Right lung (tissue), 2 donors: ENCODE measurements at regions not wholly inside any gene's neighbourhood (a gene's known extent, or its start where the extent isn't known, plus 50 kb on each side); places are given as distances from the start of the nearest gene placed in this dataset.

Experiments
- DNase-seq, 2 donors: peaks; one replicate each; pipeline ENCODE4 v3.0.0-alpha.2; 2013

GRCh38 chr2:217339753-217340152 is 479.9 kb upstream of the TNP1 start:
- no peak for DNase-seq

GRCh38 chr2:217338306-217338916 is 478.5 kb upstream of the TNP1 start:
- DNase-seq, result no peak

GRCh38 chr2:217337771-217338170 is 477.9 kb upstream of the TNP1 start:
- no peak for DNase-seq

- DNase-seq, result no peak
These were observed 476.8 kb upstream of the TNP1 start for GRCh38 chr2:217336694-217337093.

GRCh38 chr2:217335341-217335966 is 475.6 kb upstream of the TNP1 start:
- DNase-seq, result no peak

- DNase-seq, result no peak
These were observed 474.7 kb upstream of the TNP1 start for GRCh38 chr2:217334561-217334960.

- no peak for DNase-seq
These were observed 473.0 kb upstream of the TNP1 start for GRCh38 chr2:217332866-217333265.

GRCh38 chr2:217332417-217332791 is 472.5 kb upstream of the TNP1 start:
- DNase-seq, result no peak

GRCh38 chr2:217331523-217332416 is 471.9 kb upstream of the TNP1 start:
- peak; percentile 38 to 42 for DNase-seq

- DNase-seq, result no peak
These were observed 470.8 kb upstream of the TNP1 start for GRCh38 chr2:217330647-217331046.

- DNase-seq, result no peak
These were observed 469.2 kb upstream of the TNP1 start for GRCh38 chr2:217329023-217329431.

- DNase-seq, result no peak
These were observed 468.7 kb upstream of the TNP1 start for GRCh38 chr2:217328622-217328978.

GRCh38 chr2:217327953-217328621 is 468.2 kb upstream of the TNP1 start:
- DNase-seq, result no peak

- no peak for DNase-seq
These were observed 466.6 kb upstream of the TNP1 start for GRCh38 chr2:217326238-217327022.

- DNase-seq, result no peak
These were observed 466.0 kb upstream of the TNP1 start for GRCh38 chr2:217325816-217326215.

- no peak for DNase-seq
These were observed 465.4 kb upstream of the TNP1 start for GRCh38 chr2:217325251-217325650.

GRCh38 chr2:217316743-217317142 is 456.9 kb upstream of the TNP1 start:
- no peak for DNase-seq

GRCh38 chr2:217314021-217314460 is 454.2 kb upstream of the TNP1 start:
- peak; percentile 25 to 43 for DNase-seq

- DNase-seq, result no peak
These were observed 453.5 kb upstream of the TNP1 start for GRCh38 chr2:217313386-217313785.

GRCh38 chr2:217309056-217309455 is 449.2 kb upstream of the TNP1 start:
- DNase-seq, result no peak

GRCh38 chr2:217307023-217307422 is 447.2 kb upstream of the TNP1 start:
- no peak for DNase-seq

GRCh38 chr2:217305882-217306281 is 446.0 kb upstream of the TNP1 start:
- no peak for DNase-seq
